ENCODE measurements at regions not wholly inside any gene's neighbourhood (a gene's known extent, or its start where the extent isn't known, plus 50 kb on each side); places are given as distances from the start of the nearest gene placed in this dataset.
"Not testable (repeated sequence)": the region's sequence is repeated elsewhere in the genome, so short reads cannot be mapped to it uniquely, and the experiment has no call there.

DNA sequence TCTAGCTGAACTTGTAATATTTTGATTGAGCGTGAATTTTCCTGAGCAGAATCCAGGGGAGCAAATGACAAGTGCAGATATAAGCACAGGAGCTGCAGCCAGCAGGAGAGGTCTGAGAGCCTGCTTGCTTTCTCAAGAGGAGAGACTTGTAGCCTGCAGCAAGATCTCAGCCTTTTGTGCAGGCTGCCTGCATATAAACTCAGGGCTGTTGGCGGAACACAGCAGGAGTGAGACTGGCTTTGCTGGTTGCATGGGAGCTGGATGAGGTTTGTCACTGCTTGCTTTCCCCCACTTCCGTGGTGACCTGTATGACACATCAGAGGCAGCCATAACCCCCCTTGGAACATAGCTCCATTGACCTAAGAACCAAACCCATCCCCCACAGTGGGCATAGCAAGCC lies 725.4 kb upstream of the RGS18 start:
- TF ChIP-seq, protein P1, sequence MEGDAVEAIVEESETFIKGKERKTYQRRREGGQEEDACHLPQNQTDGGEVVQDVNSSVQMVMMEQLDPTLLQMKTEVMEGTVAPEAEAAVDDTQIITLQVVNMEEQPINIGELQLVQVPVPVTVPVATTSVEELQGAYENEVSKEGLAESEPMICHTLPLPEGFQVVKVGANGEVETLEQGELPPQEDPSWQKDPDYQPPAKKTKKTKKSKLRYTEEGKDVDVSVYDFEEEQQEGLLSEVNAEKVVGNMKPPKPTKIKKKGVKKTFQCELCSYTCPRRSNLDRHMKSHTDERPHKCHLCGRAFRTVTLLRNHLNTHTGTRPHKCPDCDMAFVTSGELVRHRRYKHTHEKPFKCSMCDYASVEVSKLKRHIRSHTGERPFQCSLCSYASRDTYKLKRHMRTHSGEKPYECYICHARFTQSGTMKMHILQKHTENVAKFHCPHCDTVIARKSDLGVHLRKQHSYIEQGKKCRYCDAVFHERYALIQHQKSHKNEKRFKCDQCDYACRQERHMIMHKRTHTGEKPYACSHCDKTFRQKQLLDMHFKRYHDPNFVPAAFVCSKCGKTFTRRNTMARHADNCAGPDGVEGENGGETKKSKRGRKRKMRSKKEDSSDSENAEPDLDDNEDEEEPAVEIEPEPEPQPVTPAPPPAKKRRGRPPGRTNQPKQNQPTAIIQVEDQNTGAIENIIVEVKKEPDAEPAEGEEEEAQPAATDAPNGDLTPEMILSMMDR (IDR thresholded peaks at IDR 0.05; ENCODE audit: borderline replicate concordance, extremely low read depth, low read length, poor library complexity, severe bottlenecking), result no peak
- no peak for TF ChIP-seq EZH2 (IDR thresholded peaks at IDR 0.05; ENCODE audit: borderline replicate concordance, low read depth, low read length, severe bottlenecking)
- DNase-seq, result no peak
- no peak overlapping the region for H3K9ac ChIP-seq (ENCODE audit: low read depth, low read length)
- H3K27me3 ChIP-seq (ENCODE audit: insufficient read depth, low read length, poor library complexity), result no peaks in the 10 kb centered on the region
- ATAC-seq (ENCODE audit: insufficient read depth, low read depth), result no peak
- H3K79me2 ChIP-seq (ENCODE audit: insufficient read depth, low read length), result no peaks in the 10 kb centered on the region
- no peaks in the 10 kb centered on the region for H3K36me3 ChIP-seq (ENCODE audit: insufficient read depth, low read length)
- H3K4me3 ChIP-seq (ENCODE audit: low read depth in 1 of 2, low read length in 2 of 2), result no peak overlapping the region
- no peaks in the 10 kb centered on the region for H4K20me1 ChIP-seq (ENCODE audit: insufficient read depth, low read length)
- no peak overlapping the region for H3K4me2 ChIP-seq (ENCODE audit: insufficient read depth, low read length)
- H3K27ac ChIP-seq (ENCODE audit: low read length), result no peak overlapping the region
- peaks cover 12% of the 10 kb centered on the region for H3K9me3 ChIP-seq (ENCODE audit: insufficient read depth, low read length, severe bottlenecking)
- no peaks in the 10 kb centered on the region for H3K4me1 ChIP-seq (ENCODE audit: insufficient read depth, low read length)
- H2AFZ ChIP-seq (ENCODE audit: low read depth, low read length), result no peak overlapping the region

GRCh38 chr1:191438979-191439378 lies 719.3 kb upstream of the RGS18 start:
- H3K27ac ChIP-seq (ENCODE audit: low read length), result no peak overlapping the region
- no peak for ATAC-seq (ENCODE audit: insufficient read depth, low read depth)
- no peak overlapping the region for H3K9ac ChIP-seq (ENCODE audit: low read depth, low read length)
- H3K9me3 ChIP-seq (ENCODE audit: insufficient read depth, low read length, severe bottlenecking), result no peaks in the 10 kb centered on the region
- H3K27me3 ChIP-seq (ENCODE audit: insufficient read depth, low read length, poor library complexity), result no peaks in the 10 kb centered on the region
- no peaks in the 10 kb centered on the region for H3K36me3 ChIP-seq (ENCODE audit: insufficient read depth, low read length)
- no peaks in the 10 kb centered on the region for H3K4me1 ChIP-seq (ENCODE audit: insufficient read depth, low read length)
- TF ChIP-seq, protein P1 (IDR thresholded peaks at IDR 0.05; ENCODE audit: borderline replicate concordance, extremely low read depth, low read length, poor library complexity, severe bottlenecking), result no peak
- no peak for TF ChIP-seq EZH2 (IDR thresholded peaks at IDR 0.05; ENCODE audit: borderline replicate concordance, low read depth, low read length, severe bottlenecking)
- H3K79me2 ChIP-seq (ENCODE audit: insufficient read depth, low read length), result no peaks in the 10 kb centered on the region
- no peak for DNase-seq
- no peak overlapping the region for H3K4me3 ChIP-seq (ENCODE audit: low read depth in 1 of 2, low read length in 2 of 2)
- H4K20me1 ChIP-seq (ENCODE audit: insufficient read depth, low read length), result no peaks in the 10 kb centered on the region
- H3K4me2 ChIP-seq (ENCODE audit: insufficient read depth, low read length), result no peak overlapping the region
- H2AFZ ChIP-seq (ENCODE audit: low read depth, low read length), result no peak overlapping the region

GRCh38 chr1:191448279-191448678 lies 710.0 kb upstream of the RGS18 start:
- H3K79me2 ChIP-seq (ENCODE audit: insufficient read depth, low read length); DNase-seq; ATAC-seq (ENCODE audit: insufficient read depth, low read depth); H3K4me3 ChIP-seq (ENCODE audit: low read depth in 1 of 2, low read length in 2 of 2); H3K9me3 ChIP-seq (ENCODE audit: insufficient read depth, low read length, severe bottlenecking); H4K20me1 ChIP-seq (ENCODE audit: insufficient read depth, low read length); H3K4me2 ChIP-seq (ENCODE audit: insufficient read depth, low read length); H3K4me1 ChIP-seq (ENCODE audit: insufficient read depth, low read length); H2AFZ ChIP-seq (ENCODE audit: low read depth, low read length); H3K9ac ChIP-seq (ENCODE audit: low read depth, low read length); H3K27me3 ChIP-seq (ENCODE audit: insufficient read depth, low read length, poor library complexity); H3K36me3 ChIP-seq (ENCODE audit: insufficient read depth, low read length); H3K27ac ChIP-seq (ENCODE audit: low read length): not testable (repeated sequence)

GRCh38 chr1:191452586-191452985 lies 705.7 kb upstream of the RGS18 start:
- Histone ChIP-seq H3K79me2 (ENCODE audit: insufficient read depth, low read length) (no peaks in the 10 kb centered on the region), H4K20me1 (ENCODE audit: insufficient read depth, low read length) (no peaks in the 10 kb centered on the region), H3K9me3 (ENCODE audit: insufficient read depth, low read length, severe bottlenecking) (peaks cover 4% of the 10 kb centered on the region), H3K4me2 (ENCODE audit: insufficient read depth, low read length) (no peak overlapping the region), H3K27ac (ENCODE audit: low read length) (no peak overlapping the region), H3K9ac (ENCODE audit: low read depth, low read length) (no peak overlapping the region), H2AFZ (ENCODE audit: low read depth, low read length) (no peak overlapping the region), H3K36me3 (ENCODE audit: insufficient read depth, low read length) (no peaks in the 10 kb centered on the region), H3K27me3 (ENCODE audit: insufficient read depth, low read length, poor library complexity) (no peaks in the 10 kb centered on the region), H3K4me3 (ENCODE audit: low read depth in 1 of 2, low read length in 2 of 2) (no peak overlapping the region), H3K4me1 (ENCODE audit: insufficient read depth, low read length) (no peaks in the 10 kb centered on the region)
- ATAC-seq (ENCODE audit: insufficient read depth, low read depth) (no peak), DNase-seq (no peak)
- TF ChIP-seq EZH2 (IDR thresholded peaks at IDR 0.05; ENCODE audit: borderline replicate concordance, low read depth, low read length, severe bottlenecking), result no peak
- TF ChIP-seq, protein P1 (IDR thresholded peaks at IDR 0.05; ENCODE audit: borderline replicate concordance, extremely low read depth, low read length, poor library complexity, severe bottlenecking), result no peak
